Activated gamma-delta T cell treated with Interleukin-2 at 50 U/mL for 16 hours (primary cell): ENCODE measurements at regions not wholly inside any gene's neighbourhood (a gene's known extent, or its start where the extent isn't known, plus 50 kb on each side); places are given as distances from the start of the nearest gene placed in this dataset.

Experiments used
- DNase-seq: peaks from one replicate; pipeline ENCODE4 v3.0.0-alpha.2; 2020

DNA sequence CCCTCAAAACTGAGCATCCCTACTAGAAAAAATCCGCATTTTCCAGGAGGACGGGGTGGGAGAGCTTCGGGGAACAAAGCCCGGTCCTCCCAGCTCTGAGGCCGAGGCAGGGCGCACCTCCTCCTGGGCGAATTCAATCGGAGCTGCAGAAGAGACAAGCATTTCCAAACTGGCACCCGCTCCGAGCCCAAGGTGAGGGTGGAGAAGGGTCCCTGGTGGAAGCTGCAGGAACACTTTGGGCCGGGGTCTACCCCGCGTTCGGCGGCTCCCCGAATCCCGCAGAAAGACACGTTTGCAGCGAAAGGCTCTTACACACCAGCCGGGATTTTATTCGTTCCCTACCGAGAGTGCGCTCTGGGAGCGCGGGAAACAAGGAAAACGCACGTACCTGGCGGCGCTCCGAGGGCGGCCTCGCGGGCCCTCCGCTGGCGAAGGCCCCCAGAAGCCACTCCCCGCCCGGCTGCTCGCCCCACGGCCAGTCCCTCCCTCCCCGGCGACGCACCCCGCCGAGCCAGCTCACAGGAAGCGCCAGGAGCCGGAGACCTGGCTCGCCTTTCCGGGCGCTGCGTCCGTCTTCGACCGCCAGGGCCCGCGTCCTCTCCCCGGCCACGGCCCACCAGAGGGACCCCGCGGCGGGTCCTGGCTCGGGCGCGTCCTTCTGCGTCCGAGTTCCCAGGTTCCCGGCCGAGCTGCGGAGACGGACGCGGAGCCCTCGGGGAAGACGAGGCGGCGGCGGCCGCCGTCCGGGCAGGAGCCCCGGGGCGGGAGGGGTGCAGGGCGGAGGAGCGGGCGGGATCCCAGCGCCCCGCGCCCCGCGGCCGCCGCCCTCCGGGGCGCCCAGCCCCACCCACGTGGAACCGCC lies 49.8 kb upstream of the BAHCC1 start:
- peak; percentile 41 for DNase-seq
